ENCODE measurements at regions not wholly inside any gene's neighbourhood (a gene's known extent, or its start where the extent isn't known, plus 50 kb on each side); places are given as distances from the start of the nearest gene placed in this dataset.

DNA sequence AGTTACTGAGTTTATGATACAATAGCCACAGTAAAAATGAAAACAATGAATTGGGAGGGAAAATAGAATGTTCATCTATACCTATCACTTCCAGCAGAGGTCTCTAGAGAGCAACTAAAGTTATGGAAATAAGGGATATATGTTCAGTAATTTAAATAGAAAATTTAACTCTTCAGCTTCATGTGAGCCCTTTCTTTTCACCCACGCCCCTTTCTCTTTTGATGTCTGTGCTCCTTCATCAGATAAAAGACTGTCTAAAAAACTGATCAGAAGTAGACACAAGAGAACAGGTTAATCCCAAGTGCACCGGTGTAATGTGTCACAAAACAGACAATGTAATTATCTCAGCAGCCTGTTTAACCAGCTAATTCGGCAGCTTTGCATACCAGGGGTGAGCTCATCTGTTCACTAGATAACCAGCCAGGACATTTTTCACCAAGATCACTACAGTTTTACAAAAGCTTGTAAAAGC lies 238.5 kb upstream of the ERBB4 start:
- TF ChIP-seq, protein P1, sequence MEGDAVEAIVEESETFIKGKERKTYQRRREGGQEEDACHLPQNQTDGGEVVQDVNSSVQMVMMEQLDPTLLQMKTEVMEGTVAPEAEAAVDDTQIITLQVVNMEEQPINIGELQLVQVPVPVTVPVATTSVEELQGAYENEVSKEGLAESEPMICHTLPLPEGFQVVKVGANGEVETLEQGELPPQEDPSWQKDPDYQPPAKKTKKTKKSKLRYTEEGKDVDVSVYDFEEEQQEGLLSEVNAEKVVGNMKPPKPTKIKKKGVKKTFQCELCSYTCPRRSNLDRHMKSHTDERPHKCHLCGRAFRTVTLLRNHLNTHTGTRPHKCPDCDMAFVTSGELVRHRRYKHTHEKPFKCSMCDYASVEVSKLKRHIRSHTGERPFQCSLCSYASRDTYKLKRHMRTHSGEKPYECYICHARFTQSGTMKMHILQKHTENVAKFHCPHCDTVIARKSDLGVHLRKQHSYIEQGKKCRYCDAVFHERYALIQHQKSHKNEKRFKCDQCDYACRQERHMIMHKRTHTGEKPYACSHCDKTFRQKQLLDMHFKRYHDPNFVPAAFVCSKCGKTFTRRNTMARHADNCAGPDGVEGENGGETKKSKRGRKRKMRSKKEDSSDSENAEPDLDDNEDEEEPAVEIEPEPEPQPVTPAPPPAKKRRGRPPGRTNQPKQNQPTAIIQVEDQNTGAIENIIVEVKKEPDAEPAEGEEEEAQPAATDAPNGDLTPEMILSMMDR (IDR thresholded peaks at IDR 0.05): peak; percentile 59 to 63 (median 60)
- no peak for TF ChIP-seq POLR2A (IDR thresholded peaks at IDR 0.05)
